GM23248 (cell line): ENCODE measurements at regions not wholly inside any gene's neighbourhood (a gene's known extent, or its start where the extent isn't known, plus 50 kb on each side); places are given as distances from the start of the nearest gene placed in this dataset.

Experiments used
- EZH2 ChIP-seq: fragments of 200-600 bp; sonication (generic); IDR thresholded peaks from 2 replicates; pipeline ENCODE4 v1.6.1; 2018; ENCODE audit warnings: antibody characterized with exemption, mild to moderate bottlenecking; ENCODE audit not compliant: insufficient read depth, poor library complexity, severe bottlenecking
- EZH2phosphoT487 ChIP-seq: fragments of 200-600 bp; sonication (generic); IDR thresholded peaks from 2 replicates; pipeline ENCODE4 v1.6.1; 2018; ENCODE audit warnings: antibody characterized with exemption, moderate library complexity, mild to moderate bottlenecking, low read depth; ENCODE audit not compliant: insufficient read depth

GRCh38 chr15:70524470-70524869 is 238.9 kb downstream of the UACA start:
- TF ChIP-seq EZH2 = no peak
- no peak for TF ChIP-seq EZH2phosphoT487
